Smooth muscle cell (in vitro differentiated cells): ENCODE measurements at regions not wholly inside any gene's neighbourhood (a gene's known extent, or its start where the extent isn't known, plus 50 kb on each side); places are given as distances from the start of the nearest gene placed in this dataset.

Experiments
- DNase-seq: peaks from one replicate; lab custom pipeline; 2025; ENCODE audit not compliant: unreplicated experiment; lab: John Stamatoyannopoulos, UW
- H2AFZ ChIP-seq: fragments of 200-600 bp; sonication (generic); 2 replicates; pipeline ENCODE4 v1.6.0; 2016; ENCODE audit warnings: antibody characterized with exemption, low read depth, mild to moderate bottlenecking
- H3F3A ChIP-seq: fragments of 200-600 bp; sonication (generic); 2 replicates; pipeline ENCODE4 v1.6.0; 2017; ENCODE audit warnings: antibody characterized with exemption, low read depth
- H3K27ac ChIP-seq: fragments of 200-600 bp; sonication (generic); 2 replicates; pipeline ENCODE4 v1.5.1; 2016; ENCODE audit warnings: low read depth, mild to moderate bottlenecking
- H3K27me3 ChIP-seq: fragments of 200-600 bp; sonication (generic); 2 replicates; pipeline ENCODE4 v1.6.1; 2016; ENCODE audit warnings: low read depth, mild to moderate bottlenecking
- H3K36me3 ChIP-seq: fragments of 200-600 bp; sonication (generic); 2 replicates; pipeline ENCODE4 v1.5.1; 2016; ENCODE audit warnings: low read depth
- H3K4me1 ChIP-seq: fragments of 200-600 bp; sonication (generic); 2 replicates; pipeline ENCODE4 v1.5.1; 2016; ENCODE audit warnings: low read depth
- H3K4me2 ChIP-seq: fragments of 200-600 bp; sonication (generic); 2 replicates; pipeline ENCODE4 v1.6.0; 2016; ENCODE audit warnings: mild to moderate bottlenecking
- H3K4me3 ChIP-seq: fragments of 200-600 bp; sonication (generic); 2 replicates; pipeline ENCODE4 v1.5.1; 2016; ENCODE audit warnings: mild to moderate bottlenecking
- H3K79me2 ChIP-seq: fragments of 200-600 bp; sonication (generic); 2 replicates; pipeline ENCODE4 v1.6.0; 2016; ENCODE audit warnings: low read depth, mild to moderate bottlenecking
- H3K9ac ChIP-seq: fragments of 200-600 bp; sonication (generic); 2 replicates; pipeline ENCODE4 v1.6.0; 2016; ENCODE audit warnings: low read depth
- H3K9me3 ChIP-seq: fragments of 200-600 bp; sonication (generic); replicated peaks from 2 replicates; pipeline ENCODE4 v1.5.1; 2016; ENCODE audit warnings: low read depth
- H4K20me1 ChIP-seq: fragments of 200-600 bp; sonication (generic); 2 replicates; pipeline ENCODE4 v1.6.0; 2016; ENCODE audit warnings: low read depth
- WGBS: methylation state at CpG from one replicate; pipeline ENCODE4 v1.1.7; 2016; ENCODE audit warnings: low lambda C conversion rate; 5-methylcytosine and 5-hydroxymethylcytosine counted together
- TF ChIP-seq, protein P1 (sequence below): fragments of 200-600 bp; sonication (generic); IDR thresholded peaks from 2 replicates; pipeline ENCODE4 v1.5.1; 2017; ENCODE audit warnings: borderline replicate concordance, mild to moderate bottlenecking, antibody characterized with exemption; ENCODE audit not compliant: insufficient read depth, poor library complexity, severe bottlenecking

DNA sequence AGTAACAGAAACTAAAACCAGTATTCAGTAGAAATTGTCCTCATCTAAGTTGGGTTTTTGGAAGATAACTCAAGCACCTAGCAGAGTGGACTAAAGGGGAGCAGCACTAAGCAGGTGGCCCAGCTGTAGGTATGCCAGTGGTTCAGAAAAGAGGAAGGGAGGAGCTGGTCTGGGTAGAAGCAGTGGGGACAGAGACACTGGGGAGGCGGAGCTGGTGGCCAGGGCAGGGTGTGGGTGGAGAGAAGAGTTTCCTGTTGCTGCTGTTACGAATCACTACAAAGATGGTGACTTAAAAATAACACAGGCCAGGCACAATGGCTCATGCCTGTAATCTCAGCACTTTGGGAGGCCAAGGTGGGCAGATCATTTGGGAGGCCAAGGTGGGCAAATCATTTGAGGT, 136.2 kb downstream of the WDR11 start:
- H3K4me3 ChIP-seq, result no peak overlapping the region

DNA sequence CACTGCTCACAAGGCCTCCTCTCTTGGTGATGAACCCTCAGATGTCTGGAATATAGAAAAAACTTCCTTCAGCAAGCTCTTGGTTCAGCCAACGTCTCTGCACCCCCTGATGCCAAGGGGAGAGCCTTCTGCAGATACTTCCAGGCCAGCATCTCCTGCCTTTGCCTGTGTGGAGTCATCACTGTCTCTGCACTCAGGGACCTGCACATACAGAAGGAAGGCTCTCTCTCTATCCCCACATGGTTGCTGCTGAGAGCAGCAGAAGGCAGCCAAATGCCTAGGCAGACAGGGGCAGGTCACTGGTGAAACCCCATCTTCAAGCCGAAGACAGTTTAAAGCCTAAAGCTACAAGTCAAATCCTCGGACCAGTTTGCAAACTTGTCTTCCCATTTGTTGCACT, 137.6 kb downstream of the WDR11 start:
- Histone ChIP-seq H3K4me1 (no peaks in the 10 kb centered on the region), H3K4me2 (no peak overlapping the region), H4K20me1 (no peaks in the 10 kb centered on the region), H3K9ac (no peak overlapping the region), H3K4me3 (no peak overlapping the region), H3K27me3 (no peaks in the 10 kb centered on the region), H3K79me2 (no peaks in the 10 kb centered on the region), H3F3A (no peaks in the 10 kb centered on the region), H2AFZ (no peak overlapping the region), H3K36me3 (no peaks in the 10 kb centered on the region), H3K27ac (no peak overlapping the region), H3K9me3 (no peaks in the 10 kb centered on the region)
- TF ChIP-seq, protein P1, sequence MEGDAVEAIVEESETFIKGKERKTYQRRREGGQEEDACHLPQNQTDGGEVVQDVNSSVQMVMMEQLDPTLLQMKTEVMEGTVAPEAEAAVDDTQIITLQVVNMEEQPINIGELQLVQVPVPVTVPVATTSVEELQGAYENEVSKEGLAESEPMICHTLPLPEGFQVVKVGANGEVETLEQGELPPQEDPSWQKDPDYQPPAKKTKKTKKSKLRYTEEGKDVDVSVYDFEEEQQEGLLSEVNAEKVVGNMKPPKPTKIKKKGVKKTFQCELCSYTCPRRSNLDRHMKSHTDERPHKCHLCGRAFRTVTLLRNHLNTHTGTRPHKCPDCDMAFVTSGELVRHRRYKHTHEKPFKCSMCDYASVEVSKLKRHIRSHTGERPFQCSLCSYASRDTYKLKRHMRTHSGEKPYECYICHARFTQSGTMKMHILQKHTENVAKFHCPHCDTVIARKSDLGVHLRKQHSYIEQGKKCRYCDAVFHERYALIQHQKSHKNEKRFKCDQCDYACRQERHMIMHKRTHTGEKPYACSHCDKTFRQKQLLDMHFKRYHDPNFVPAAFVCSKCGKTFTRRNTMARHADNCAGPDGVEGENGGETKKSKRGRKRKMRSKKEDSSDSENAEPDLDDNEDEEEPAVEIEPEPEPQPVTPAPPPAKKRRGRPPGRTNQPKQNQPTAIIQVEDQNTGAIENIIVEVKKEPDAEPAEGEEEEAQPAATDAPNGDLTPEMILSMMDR, result no peak
- no peak for DNase-seq
- WGBS, result 98% methylated on average over 3 of the region's 3 CpGs

More for the DNA sequence above, 136.2 kb downstream of the WDR11 start:
- H3K4me2 ChIP-seq, result no peak overlapping the region
- no peaks in the 10 kb centered on the region for H3K9me3 ChIP-seq
- peaks cover 5% of the 10 kb centered on the region for H3F3A ChIP-seq
- no peak overlapping the region for H3K27ac ChIP-seq
- H2AFZ ChIP-seq, result no peak overlapping the region
- TF ChIP-seq, protein P1, result no peak
- no peaks in the 10 kb centered on the region for H3K79me2 ChIP-seq
- 71% methylated on average over 2 of the region's 2 CpGs for WGBS
- DNase-seq, result no peak
- no peaks in the 10 kb centered on the region for H3K4me1 ChIP-seq
- no peaks in the 10 kb centered on the region for H3K36me3 ChIP-seq
- no peaks in the 10 kb centered on the region for H3K27me3 ChIP-seq
- no peak overlapping the region for H3K9ac ChIP-seq
- H4K20me1 ChIP-seq, result no peaks in the 10 kb centered on the region

DNA sequence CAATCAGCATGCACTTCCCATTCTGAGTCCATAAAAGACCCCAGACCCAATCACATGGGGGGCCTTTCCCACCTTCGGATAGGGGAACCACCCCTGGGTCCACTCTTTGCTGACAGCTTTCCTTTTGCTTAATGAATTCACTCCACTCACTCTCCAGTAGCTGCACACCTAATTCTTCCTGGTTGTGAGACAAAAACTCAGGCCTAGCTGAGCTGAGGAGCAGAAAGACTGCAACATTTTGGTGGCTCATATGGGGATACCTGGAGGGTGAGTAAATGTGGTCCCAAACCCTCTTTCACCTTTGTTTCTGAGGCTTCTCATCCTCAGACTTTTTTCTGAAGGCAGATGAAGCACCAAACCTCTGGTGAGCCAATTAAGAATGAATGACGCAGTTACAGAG, 138.1 kb downstream of the WDR11 start:
- DNase-seq, result no peak
- H3K4me3 ChIP-seq, result no peak overlapping the region
- H3F3A ChIP-seq, result no peaks in the 10 kb centered on the region
- H2AFZ ChIP-seq, result no peak overlapping the region
- no peaks in the 10 kb centered on the region for H3K9me3 ChIP-seq
- 98% methylated on average over 2 of the region's 2 CpGs for WGBS
- TF ChIP-seq, protein P1, result no peak
- no peaks in the 10 kb centered on the region for H3K27me3 ChIP-seq
- H3K36me3 ChIP-seq, result peaks cover 4% of the 10 kb centered on the region
- no peaks in the 10 kb centered on the region for H3K79me2 ChIP-seq
- no peak overlapping the region for H3K9ac ChIP-seq
- no peaks in the 10 kb centered on the region for H4K20me1 ChIP-seq
- no peaks in the 10 kb centered on the region for H3K4me1 ChIP-seq
- no peak overlapping the region for H3K27ac ChIP-seq
- no peak overlapping the region for H3K4me2 ChIP-seq

DNA sequence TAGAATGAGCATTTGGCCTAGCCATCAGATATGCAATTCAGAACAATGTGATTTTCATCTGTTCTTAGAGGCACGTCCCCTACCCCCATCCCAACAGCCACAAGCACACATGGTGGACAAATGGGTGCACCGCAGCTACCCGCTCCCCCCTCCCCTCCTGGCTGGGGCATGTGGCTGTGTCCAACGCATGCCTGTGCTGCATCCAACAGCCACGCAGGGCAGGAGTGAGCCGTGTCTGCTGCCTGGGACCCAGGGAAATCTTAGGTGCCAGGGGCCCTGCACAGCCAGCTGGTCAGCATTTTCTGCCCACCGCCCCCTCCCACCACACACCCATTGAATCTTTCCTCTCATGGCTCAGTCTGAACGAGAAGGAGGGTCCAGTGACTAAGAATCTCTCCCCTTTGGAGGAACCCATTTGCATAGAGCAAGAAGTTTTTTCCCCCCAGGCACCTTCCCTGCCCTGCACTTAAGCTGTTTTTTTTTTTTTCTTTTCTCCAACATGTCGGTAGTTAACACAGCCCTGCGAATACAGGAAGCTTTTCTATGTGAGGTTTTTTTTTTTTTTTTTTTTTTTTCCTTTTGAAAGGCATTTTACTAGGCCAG, 138.9 kb downstream of the WDR11 start:
- H3F3A ChIP-seq, result no peaks in the 10 kb centered on the region
- no peak overlapping the region for H3K4me2 ChIP-seq
- no peaks in the 10 kb centered on the region for H3K4me1 ChIP-seq
- no peaks in the 10 kb centered on the region for H4K20me1 ChIP-seq
- no peak overlapping the region for H3K9ac ChIP-seq
- no peak overlapping the region for H3K27ac ChIP-seq
- no peaks in the 10 kb centered on the region for H3K27me3 ChIP-seq
- DNase-seq, result no peak
- peaks cover 4% of the 10 kb centered on the region for H3K36me3 ChIP-seq
- no peaks in the 10 kb centered on the region for H3K9me3 ChIP-seq
- WGBS, result 68% methylated on average over 10 of the region's 10 CpGs
- no peak overlapping the region for H3K4me3 ChIP-seq
- TF ChIP-seq, protein P1, result no peak
- no peaks in the 10 kb centered on the region for H3K79me2 ChIP-seq
- no peak overlapping the region for H2AFZ ChIP-seq
